ENCODE measurements at regions not wholly inside any gene's neighbourhood (a gene's known extent, or its start where the extent isn't known, plus 50 kb on each side); places are given as distances from the start of the nearest gene placed in this dataset.

GRCh38 chr7:156220701-156221100 is 408.4 kb upstream of the SHH start:
- TF ChIP-seq EP300 (IDR thresholded peaks at IDR 0.05): no peak
- TF ChIP-seq, protein P1, sequence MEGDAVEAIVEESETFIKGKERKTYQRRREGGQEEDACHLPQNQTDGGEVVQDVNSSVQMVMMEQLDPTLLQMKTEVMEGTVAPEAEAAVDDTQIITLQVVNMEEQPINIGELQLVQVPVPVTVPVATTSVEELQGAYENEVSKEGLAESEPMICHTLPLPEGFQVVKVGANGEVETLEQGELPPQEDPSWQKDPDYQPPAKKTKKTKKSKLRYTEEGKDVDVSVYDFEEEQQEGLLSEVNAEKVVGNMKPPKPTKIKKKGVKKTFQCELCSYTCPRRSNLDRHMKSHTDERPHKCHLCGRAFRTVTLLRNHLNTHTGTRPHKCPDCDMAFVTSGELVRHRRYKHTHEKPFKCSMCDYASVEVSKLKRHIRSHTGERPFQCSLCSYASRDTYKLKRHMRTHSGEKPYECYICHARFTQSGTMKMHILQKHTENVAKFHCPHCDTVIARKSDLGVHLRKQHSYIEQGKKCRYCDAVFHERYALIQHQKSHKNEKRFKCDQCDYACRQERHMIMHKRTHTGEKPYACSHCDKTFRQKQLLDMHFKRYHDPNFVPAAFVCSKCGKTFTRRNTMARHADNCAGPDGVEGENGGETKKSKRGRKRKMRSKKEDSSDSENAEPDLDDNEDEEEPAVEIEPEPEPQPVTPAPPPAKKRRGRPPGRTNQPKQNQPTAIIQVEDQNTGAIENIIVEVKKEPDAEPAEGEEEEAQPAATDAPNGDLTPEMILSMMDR (IDR thresholded peaks at IDR 0.05): no peak

Data from upper lobe of left lung (tissue), 4 donors.